H54 (cell line): ENCODE measurements at regions not wholly inside any gene's neighbourhood (a gene's known extent, or its start where the extent isn't known, plus 50 kb on each side); places are given as distances from the start of the nearest gene placed in this dataset.

ENCODE experiments used
- DNase-seq: peaks from one replicate; pipeline ENCODE4 v3.0.0; 2011; ENCODE audit warnings: low spot score, mixed read lengths; ENCODE audit not compliant: insufficient read length
- FAIRE-seq: peaks from 3 replicates; lab custom pipeline; 2011; peaks lifted over from hg19 to GRCh38; lab: Jason Lieb, UNC
- POLR2A ChIP-seq: IDR thresholded peaks from 2 replicates; pipeline ENCODE4 v1.6.1; 2011; ENCODE audit warnings: low read depth, mild to moderate bottlenecking, low read length

DNA sequence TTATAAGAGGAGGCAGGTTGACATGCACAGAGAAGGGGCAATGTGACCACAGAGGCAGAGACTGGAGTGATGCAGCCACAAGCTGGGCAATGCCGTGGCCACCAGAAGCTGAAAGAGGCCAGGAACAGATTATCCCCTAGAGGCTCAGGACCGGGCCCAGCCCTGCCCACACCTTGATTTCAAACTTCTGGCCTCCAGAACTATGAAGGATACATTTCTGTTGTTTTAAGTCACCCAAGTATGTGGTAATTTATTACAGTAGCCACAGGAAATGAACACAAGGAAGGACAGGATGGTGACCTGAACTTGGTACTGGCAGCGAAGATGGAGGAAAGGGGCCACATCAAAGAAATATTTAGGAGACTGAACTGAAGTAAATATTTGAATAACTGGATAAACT is 66.8 kb upstream of the RIOK3 start:
- TF ChIP-seq POLR2A = no peak
- DNase-seq (no peak), FAIRE-seq (peak; percentile 15)

DNA sequence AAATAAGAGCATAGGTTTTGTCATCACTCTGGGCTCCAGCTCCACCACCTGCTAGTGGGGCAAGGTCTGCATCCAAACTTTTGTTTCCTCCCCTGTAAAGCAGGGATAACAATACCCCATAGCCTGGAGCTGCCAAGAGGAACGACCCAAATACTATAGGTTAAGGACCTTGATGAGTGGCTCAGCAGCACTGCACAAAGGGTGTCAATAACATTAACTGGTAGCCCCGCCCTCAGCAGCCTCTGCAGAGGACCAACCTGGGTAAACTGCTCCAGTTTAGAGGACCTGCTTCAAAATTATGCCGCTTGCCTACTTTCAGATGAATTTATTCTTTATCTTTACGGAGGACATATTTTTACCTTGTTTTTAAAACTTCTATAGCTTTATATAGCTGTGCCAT is 65.8 kb upstream of the RIOK3 start:
- no peak for TF ChIP-seq POLR2A
- no peak for DNase-seq
- no peak for FAIRE-seq

GRCh38 chr18:23388357-23388756 is 64.7 kb upstream of the RIOK3 start:
- TF ChIP-seq POLR2A = no peak
- no peak for FAIRE-seq
- DNase-seq = no peak

- no peak for TF ChIP-seq POLR2A
- FAIRE-seq (no peak), DNase-seq (no peak)
These were observed 61.9 kb upstream of the RIOK3 start for GRCh38 chr18:23391156-23391555.

- TF ChIP-seq POLR2A = no peak
- FAIRE-seq (no peak), DNase-seq (no peak)
These were observed 55.2 kb upstream of the RIOK3 start for GRCh38 chr18:23397907-23398306.

- TF ChIP-seq POLR2A = no peak
- DNase-seq = no peak
- FAIRE-seq = no peak
These were observed 54.7 kb upstream of the RIOK3 start for GRCh38 chr18:23398401-23398800.

- FAIRE-seq = no peak
- TF ChIP-seq POLR2A = no peak
These were observed 54.0 kb upstream of the RIOK3 start for GRCh38 chr18:23399067-23399466.

GRCh38 chr18:23400918-23401317 is 52.2 kb upstream of the RIOK3 start:
- no peak for DNase-seq
- TF ChIP-seq POLR2A = no peak
- no peak for FAIRE-seq

More at GRCh38 chr18:23399067-23399466, 54.0 kb upstream of the RIOK3 start:
- DNase-seq = no peak

- DNase-seq (peak; percentile 59), FAIRE-seq (peak; percentile 96)
- TF ChIP-seq POLR2A = no peak
These were observed 51.4 kb upstream of the RIOK3 start for GRCh38 chr18:23401400-23402347.
